ENCODE measurements at regions not wholly inside any gene's neighbourhood (a gene's known extent, or its start where the extent isn't known, plus 50 kb on each side); places are given as distances from the start of the nearest gene placed in this dataset.

DNA sequence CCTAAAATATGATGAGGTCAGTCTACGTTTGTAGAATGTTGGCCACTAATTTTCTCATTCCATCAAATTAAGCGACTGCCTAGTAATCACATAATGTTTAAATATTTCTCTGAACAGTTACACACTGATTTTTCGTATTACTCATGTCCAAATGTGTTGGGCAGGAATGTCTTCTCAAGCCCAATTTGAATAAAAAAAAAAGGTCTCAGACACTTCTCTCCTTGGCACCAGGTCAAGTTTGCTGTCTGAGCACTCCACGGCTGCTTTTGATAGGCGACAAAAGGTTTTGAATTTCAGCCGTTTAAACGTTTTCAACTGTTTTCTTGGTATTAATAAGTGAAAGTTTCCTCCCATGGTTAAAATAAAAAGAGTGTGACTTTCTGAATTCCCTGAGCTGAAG is 542.1 kb downstream of the IRX1 start:
- H3K4me3 ChIP-seq (replicated peaks; ENCODE audit: insufficient read depth, low read length), result no peak overlapping the region
- no peak for DNase-seq (ENCODE audit: low read depth in 1 of 2, low spot score in 1 of 2)
- H3K27ac ChIP-seq (replicated peaks), result no peak overlapping the region
- H3K27me3 ChIP-seq (ENCODE audit: insufficient read depth, poor library complexity, severe bottlenecking), result no peaks in the 10 kb centered on the region
- TF ChIP-seq, protein P1, sequence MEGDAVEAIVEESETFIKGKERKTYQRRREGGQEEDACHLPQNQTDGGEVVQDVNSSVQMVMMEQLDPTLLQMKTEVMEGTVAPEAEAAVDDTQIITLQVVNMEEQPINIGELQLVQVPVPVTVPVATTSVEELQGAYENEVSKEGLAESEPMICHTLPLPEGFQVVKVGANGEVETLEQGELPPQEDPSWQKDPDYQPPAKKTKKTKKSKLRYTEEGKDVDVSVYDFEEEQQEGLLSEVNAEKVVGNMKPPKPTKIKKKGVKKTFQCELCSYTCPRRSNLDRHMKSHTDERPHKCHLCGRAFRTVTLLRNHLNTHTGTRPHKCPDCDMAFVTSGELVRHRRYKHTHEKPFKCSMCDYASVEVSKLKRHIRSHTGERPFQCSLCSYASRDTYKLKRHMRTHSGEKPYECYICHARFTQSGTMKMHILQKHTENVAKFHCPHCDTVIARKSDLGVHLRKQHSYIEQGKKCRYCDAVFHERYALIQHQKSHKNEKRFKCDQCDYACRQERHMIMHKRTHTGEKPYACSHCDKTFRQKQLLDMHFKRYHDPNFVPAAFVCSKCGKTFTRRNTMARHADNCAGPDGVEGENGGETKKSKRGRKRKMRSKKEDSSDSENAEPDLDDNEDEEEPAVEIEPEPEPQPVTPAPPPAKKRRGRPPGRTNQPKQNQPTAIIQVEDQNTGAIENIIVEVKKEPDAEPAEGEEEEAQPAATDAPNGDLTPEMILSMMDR (IDR thresholded peaks at IDR 0.05; ENCODE audit: insufficient read depth, low read length), result no peak
- TF ChIP-seq, protein P2, sequence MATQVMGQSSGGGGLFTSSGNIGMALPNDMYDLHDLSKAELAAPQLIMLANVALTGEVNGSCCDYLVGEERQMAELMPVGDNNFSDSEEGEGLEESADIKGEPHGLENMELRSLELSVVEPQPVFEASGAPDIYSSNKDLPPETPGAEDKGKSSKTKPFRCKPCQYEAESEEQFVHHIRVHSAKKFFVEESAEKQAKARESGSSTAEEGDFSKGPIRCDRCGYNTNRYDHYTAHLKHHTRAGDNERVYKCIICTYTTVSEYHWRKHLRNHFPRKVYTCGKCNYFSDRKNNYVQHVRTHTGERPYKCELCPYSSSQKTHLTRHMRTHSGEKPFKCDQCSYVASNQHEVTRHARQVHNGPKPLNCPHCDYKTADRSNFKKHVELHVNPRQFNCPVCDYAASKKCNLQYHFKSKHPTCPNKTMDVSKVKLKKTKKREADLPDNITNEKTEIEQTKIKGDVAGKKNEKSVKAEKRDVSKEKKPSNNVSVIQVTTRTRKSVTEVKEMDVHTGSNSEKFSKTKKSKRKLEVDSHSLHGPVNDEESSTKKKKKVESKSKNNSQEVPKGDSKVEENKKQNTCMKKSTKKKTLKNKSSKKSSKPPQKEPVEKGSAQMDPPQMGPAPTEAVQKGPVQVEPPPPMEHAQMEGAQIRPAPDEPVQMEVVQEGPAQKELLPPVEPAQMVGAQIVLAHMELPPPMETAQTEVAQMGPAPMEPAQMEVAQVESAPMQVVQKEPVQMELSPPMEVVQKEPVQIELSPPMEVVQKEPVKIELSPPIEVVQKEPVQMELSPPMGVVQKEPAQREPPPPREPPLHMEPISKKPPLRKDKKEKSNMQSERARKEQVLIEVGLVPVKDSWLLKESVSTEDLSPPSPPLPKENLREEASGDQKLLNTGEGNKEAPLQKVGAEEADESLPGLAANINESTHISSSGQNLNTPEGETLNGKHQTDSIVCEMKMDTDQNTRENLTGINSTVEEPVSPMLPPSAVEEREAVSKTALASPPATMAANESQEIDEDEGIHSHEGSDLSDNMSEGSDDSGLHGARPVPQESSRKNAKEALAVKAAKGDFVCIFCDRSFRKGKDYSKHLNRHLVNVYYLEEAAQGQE (IDR thresholded peaks at IDR 0.05; ENCODE audit: insufficient replicate concordance, low read depth), result no peak
- TF ChIP-seq POLR2AphosphoS5 (IDR thresholded peaks at IDR 0.05; ENCODE audit: low read depth) (no peak), SPI1 (IDR thresholded peaks at IDR 0.05; ENCODE audit: borderline replicate concordance, low read depth) (no peak), GABPA (IDR thresholded peaks at IDR 0.05; ENCODE audit: low read depth) (no peak)

DNA sequence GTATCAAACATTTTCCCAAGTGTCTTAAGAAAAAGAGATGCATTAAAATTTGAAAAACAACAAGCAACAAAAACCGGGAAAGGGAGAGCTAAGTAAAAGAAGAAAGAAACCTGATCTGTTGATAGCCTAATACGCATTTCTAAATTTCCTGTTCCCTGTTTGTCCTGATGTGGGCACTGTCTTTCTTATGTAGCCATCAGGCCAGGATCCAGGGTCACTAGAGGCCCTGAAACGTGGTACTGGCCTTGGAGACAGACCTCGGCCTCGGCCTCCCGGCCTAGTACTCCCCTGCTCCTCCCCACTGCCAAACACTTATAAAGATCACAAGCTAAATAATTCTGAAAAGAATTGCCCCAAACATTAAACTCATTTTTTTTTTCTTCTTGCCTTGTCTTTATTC is 547.2 kb downstream of the IRX1 start:
- H3K4me3 ChIP-seq (replicated peaks; ENCODE audit: insufficient read depth, low read length), result no peak overlapping the region
- TF ChIP-seq, protein P2 (IDR thresholded peaks at IDR 0.05; ENCODE audit: insufficient replicate concordance, low read depth), result no peak
- TF ChIP-seq POLR2AphosphoS5 (IDR thresholded peaks at IDR 0.05; ENCODE audit: low read depth), result no peak
- TF ChIP-seq, protein P1 (IDR thresholded peaks at IDR 0.05; ENCODE audit: insufficient read depth, low read length), result no peak
- no peak for TF ChIP-seq SPI1 (IDR thresholded peaks at IDR 0.05; ENCODE audit: borderline replicate concordance, low read depth)
- TF ChIP-seq GABPA (IDR thresholded peaks at IDR 0.05; ENCODE audit: low read depth), result no peak
- no peak overlapping the region for H3K27ac ChIP-seq (replicated peaks)
- no peak for DNase-seq (ENCODE audit: low read depth in 1 of 2, low spot score in 1 of 2)
- no peaks in the 10 kb centered on the region for H3K27me3 ChIP-seq (ENCODE audit: insufficient read depth, poor library complexity, severe bottlenecking)

DNA sequence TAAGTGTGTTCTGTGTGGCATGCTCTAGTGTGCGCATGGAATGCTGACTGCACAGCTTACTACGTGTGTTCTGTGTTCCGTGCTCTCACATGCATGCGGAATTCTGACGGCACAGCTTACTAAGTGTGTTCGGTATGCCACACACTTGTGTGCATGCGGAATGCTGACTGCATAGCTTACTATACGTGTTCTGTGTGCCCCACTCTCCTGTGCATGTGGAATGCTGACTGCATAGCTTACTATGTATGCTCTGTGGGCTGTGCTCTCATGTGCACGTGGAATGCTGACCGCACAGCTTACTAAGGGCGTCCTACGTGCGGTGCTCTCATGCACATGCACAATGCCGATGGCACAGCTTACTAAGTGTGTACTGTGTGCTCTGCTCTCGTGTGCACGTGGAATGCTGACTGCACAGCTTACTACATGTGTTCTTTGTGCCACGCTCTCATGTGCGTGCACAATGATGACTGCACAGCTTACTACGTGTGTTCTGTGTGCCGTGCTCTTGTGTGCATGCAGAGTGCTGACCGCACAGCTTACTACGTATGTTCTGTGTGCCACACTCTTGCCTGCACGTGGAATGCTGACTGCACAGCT is 548.9 kb downstream of the IRX1 start:
- TF ChIP-seq GABPA (IDR thresholded peaks at IDR 0.05; ENCODE audit: low read depth) (no peak), POLR2AphosphoS5 (IDR thresholded peaks at IDR 0.05; ENCODE audit: low read depth) (no peak), SPI1 (IDR thresholded peaks at IDR 0.05; ENCODE audit: borderline replicate concordance, low read depth) (no peak)
- TF ChIP-seq, protein P2 (IDR thresholded peaks at IDR 0.05; ENCODE audit: insufficient replicate concordance, low read depth), result no peak
- no peak for DNase-seq (ENCODE audit: low read depth in 1 of 2, low spot score in 1 of 2)

More for the DNA sequence above, 548.9 kb downstream of the IRX1 start:
- H3K27me3 ChIP-seq (ENCODE audit: insufficient read depth, poor library complexity, severe bottlenecking), result no peaks in the 10 kb centered on the region
- H3K4me3 ChIP-seq (replicated peaks; ENCODE audit: insufficient read depth, low read length), result no peak overlapping the region
- no peak overlapping the region for H3K27ac ChIP-seq (replicated peaks)
